GM21360 (cell line): ENCODE measurements at regions not wholly inside any gene's neighbourhood (a gene's known extent, or its start where the extent isn't known, plus 50 kb on each side); places are given as distances from the start of the nearest gene placed in this dataset.

ENCODE experiments used
- ATAC-seq: cut with Tn5 transposase; IDR thresholded peaks from one replicate; pipeline ENCODE4 v1.9.1; 2021; ENCODE audit warnings: mild to moderate bottlenecking, moderate library complexity; ENCODE audit not compliant: unreplicated experiment

- no peak for ATAC-seq
Observed at GRCh38 chr6:82072751-82073150, 174.8 kb downstream of the IBTK start.

GRCh38 chr6:82072121-82072521, 175.4 kb downstream of the IBTK start:
- no peak for ATAC-seq

DNA sequence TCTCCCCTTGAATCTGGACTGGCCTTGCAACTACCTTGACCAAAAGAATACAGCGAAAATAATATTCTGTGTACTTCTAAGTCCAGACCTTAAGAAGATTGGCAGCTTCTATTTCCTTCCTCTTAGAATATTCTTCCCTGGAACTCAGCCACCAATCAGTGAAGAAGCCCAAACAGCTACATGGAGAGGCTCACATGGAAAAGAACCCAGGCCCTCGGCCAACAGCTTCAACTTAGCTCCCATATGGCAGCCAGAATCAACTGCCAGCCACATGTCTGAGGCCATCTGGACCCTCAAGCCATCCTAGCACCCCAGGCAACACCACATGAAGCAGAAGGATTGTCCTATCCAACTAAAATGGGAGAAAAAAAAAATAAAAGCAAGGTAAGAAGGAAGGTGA, 178.8 kb downstream of the IBTK start:
- no peak for ATAC-seq

GRCh38 chr6:82066991-82067411, 180.5 kb downstream of the IBTK start:
- peak; percentile 85 for ATAC-seq

GRCh38 chr6:82066196-82066595, 181.3 kb downstream of the IBTK start:
- no peak for ATAC-seq

- ATAC-seq: no peak
Observed at GRCh38 chr6:82063574-82063973, 184.0 kb downstream of the IBTK start.

DNA sequence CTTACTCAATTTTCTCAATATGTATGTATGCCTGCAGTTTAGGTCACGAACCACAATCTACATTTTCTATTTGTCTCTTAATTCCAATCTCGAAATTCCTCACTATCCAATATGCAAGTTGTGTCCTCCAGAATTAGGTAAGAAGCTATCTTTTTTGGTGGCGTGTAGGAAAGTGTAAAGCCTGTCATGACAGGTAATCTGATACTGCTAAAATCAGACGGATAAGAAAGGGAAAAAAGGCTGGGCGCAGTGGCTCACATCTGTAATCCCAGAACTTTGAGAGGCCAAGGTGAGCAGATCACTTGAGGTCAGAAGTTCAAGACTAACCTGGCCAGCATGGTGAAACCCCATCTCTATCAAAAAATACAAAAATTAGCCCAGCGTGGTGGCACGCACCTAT, 185.3 kb downstream of the IBTK start:
- no peak for ATAC-seq

- ATAC-seq: no peak
Observed at GRCh38 chr6:82057846-82058554, 189.5 kb downstream of the IBTK start.

GRCh38 chr6:82056567-82056966, 191.0 kb downstream of the IBTK start:
- ATAC-seq: no peak

- no peak for ATAC-seq
Observed at GRCh38 chr6:82045965-82046756, 201.4 kb downstream of the IBTK start.

- ATAC-seq: peak; percentile 81
Observed at GRCh38 chr6:82040405-82041221, 206.9 kb downstream of the IBTK start.

DNA sequence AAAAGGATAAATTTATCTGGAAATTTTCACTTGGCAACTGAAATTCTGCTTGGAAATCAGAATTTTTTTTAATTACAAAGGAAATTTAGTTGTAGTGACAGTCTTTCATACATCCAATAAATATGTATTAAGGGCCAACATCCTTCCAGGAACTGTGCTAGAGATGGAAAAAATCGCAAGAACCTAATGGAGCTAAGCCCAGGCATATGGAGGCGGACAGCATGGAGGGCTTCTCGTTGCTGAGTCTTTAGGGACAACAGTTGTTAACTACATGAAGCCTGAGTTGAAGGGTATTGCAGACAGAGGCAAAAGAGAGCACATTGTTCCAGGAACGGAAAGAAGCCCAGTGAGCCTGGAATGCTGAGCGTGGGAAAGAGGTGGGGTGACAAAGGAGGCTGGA, 208.9 kb downstream of the IBTK start:
- no peak for ATAC-seq

DNA sequence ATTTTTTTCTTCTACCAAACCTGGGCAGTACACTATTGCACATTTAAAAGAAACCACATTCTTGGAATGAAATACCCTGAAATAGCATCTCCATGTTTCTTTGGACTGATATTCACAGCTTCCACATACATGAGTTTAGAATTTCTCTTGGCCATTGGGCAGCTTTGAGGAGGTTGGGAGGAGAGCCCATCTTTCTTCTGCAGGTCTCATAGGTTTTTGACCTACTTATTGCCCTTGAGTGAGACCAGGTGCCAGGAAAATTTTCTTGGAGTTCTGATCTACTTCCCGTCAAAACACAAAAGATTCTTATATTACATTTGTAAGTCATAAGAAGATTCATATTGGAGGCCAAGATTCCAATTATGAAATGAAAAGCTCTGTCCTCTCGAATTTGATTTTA, 212.0 kb downstream of the IBTK start:
- ATAC-seq: no peak

DNA sequence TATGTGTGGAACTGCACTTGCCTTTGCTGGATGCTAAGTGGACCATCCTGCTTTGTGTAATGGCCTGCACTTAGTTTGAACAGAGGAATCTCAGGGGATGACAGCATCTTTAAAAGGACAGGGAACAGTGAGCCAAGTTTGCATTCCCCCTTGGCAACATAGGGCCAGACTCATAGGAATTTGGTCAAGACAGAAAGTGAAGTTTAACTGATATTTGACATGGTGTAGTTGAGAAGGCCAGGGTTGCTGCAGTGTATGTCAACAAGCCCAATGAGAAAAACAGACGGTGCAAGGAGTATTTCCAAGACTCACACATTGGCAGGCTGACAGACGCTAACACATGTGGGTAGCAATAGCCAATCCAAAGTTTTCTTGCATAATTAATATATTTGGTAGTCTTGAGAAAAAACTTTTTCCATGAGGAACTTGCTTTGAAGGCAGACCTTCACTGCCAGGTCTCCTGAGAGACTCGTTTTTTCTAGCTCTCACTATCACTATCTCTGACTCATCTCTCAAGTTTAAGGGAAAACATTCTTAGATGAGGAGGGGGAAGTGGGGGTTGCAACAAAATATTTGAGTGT, 213.8 kb downstream of the IBTK start:
- ATAC-seq: no peak

- ATAC-seq: no peak
Observed at GRCh38 chr6:82032444-82032843, 215.1 kb downstream of the IBTK start.

GRCh38 chr6:82030761-82031503, 216.6 kb downstream of the IBTK start:
- ATAC-seq: no peak

- ATAC-seq: no peak
Observed at GRCh38 chr6:82030301-82030700, 217.2 kb downstream of the IBTK start.

DNA sequence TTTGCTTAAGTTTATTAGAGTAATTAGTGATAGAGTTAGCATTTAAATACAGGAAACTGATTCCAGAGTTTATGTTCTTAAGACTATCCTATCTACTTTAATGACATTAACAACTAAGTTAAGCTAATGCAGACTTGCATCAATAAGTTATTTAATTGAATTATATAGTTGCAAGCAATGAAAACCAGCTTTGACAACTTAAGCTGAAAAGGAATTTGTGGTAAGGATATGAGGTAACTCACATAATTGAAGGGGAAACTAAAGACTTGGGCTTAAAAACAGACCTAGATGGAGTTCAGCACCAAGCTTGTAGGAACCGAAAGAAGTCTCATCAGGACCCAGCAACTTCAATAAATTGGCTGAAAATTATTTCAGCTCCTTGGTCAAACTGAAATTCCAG, 222.3 kb downstream of the IBTK start:
- no peak for ATAC-seq

DNA sequence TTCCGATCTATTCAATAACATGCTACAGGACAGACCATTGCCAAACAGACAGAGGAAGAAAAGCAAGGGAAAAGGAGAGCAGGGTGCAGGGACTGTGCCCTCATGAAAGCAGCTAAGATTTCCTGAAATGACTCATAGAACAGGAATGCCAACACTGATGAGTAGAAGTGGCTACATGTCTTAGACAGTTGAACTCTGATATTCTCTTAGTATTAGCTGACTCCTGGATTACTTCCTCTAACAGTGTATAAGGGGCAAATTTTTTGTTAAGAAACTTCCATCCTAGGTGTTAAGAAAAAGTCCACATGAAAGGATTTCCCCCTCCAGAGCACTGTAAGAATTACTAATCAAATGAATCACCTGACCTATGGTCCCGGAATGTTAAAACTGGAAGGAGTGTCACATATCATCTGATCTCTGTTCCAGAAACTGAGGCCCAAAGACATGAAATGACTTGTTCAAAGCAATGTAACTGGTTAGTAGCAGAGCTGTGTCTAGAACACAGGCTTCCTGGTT, 224.9 kb downstream of the IBTK start:
- ATAC-seq: no peak

DNA sequence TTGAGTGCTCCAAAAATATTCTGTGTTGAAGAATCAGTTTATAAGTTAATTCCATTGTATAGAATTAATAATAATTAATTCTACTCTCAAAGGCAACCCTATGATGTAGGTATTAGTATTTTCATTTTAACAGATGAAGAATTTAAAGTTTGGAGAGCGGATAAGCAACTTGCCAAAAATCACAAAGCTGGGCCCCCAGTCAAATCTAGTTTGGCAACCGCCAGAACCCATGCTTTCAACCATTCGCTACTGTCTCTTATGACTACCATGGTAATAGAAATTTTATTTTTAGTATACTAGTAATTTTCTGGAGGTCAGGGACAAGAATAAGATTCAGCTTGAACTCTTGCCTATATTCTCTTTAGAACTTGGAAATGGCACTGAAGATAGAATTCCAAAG, 229.8 kb downstream of the IBTK start:
- no peak for ATAC-seq
